GM23248 (cell line): ENCODE measurements at regions not wholly inside any gene's neighbourhood (a gene's known extent, or its start where the extent isn't known, plus 50 kb on each side); places are given as distances from the start of the nearest gene placed in this dataset.

Experiments
- DNase-seq: peaks from one replicate; pipeline ENCODE4 v3.0.0-alpha.2; 2015
- H2AFZ ChIP-seq: fragments of 200-600 bp; sonication (generic); 2 replicates; pipeline ENCODE4 v1.6.1; 2016; ENCODE audit warnings: antibody characterized with exemption
- H3F3A ChIP-seq: fragments of 200-600 bp; sonication (generic); 2 replicates; pipeline ENCODE4 v1.6.1; 2016; ENCODE audit warnings: mild to moderate bottlenecking, antibody characterized with exemption, mixed run types; ENCODE audit not compliant: insufficient read depth
- H3K27ac ChIP-seq: fragments of 200-600 bp; sonication (generic); 2 replicates; pipeline ENCODE4 v1.5.1; 2016; ENCODE audit warnings: mild to moderate bottlenecking
- H3K27me3 ChIP-seq: fragments of 200-600 bp; sonication (generic); replicated peaks from 2 replicates; pipeline ENCODE4 v1.6.1; 2016; ENCODE audit warnings: mild to moderate bottlenecking; ENCODE audit not compliant: insufficient read depth
- H3K36me3 ChIP-seq: fragments of 200-600 bp; sonication (generic); 2 replicates; pipeline ENCODE4 v1.6.1; 2016; ENCODE audit warnings: low read depth, mild to moderate bottlenecking
- H3K4me1 ChIP-seq: fragments of 200-600 bp; sonication (generic); 2 replicates; pipeline ENCODE4 v1.6.1; 2016; ENCODE audit warnings: mild to moderate bottlenecking; ENCODE audit not compliant: insufficient read depth
- H3K4me2 ChIP-seq: fragments of 200-600 bp; sonication (generic); one replicate; pipeline ENCODE4 v1.6.1; 2016; ENCODE audit warnings: mild to moderate bottlenecking; ENCODE audit not compliant: unreplicated experiment
- H3K4me3 ChIP-seq: fragments of 200-600 bp; sonication (generic); 2 replicates; pipeline ENCODE4 v1.5.1; 2016; ENCODE audit warnings: mild to moderate bottlenecking
- H3K79me2 ChIP-seq: fragments of 200-600 bp; sonication (generic); 2 replicates; pipeline ENCODE4 v1.6.1; 2016; ENCODE audit warnings: mild to moderate bottlenecking; ENCODE audit not compliant: insufficient read depth
- H3K9ac ChIP-seq: fragments of 200-600 bp; sonication (generic); 2 replicates; pipeline ENCODE4 v1.6.1; 2016; ENCODE audit warnings: mild to moderate bottlenecking
- H3K9me2 ChIP-seq: fragments of 200-600 bp; sonication (generic); 2 replicates; pipeline ENCODE4 v1.6.1; 2016; ENCODE audit warnings: mixed run types, mild to moderate bottlenecking, moderate library complexity; ENCODE audit not compliant: insufficient read depth
- H3K9me3 ChIP-seq: fragments of 200-600 bp; sonication (generic); one replicate; pipeline ENCODE4 v1.6.1; 2017; ENCODE audit warnings: low read depth
- H4K20me1 ChIP-seq: fragments of 200-600 bp; sonication (generic); 2 replicates; pipeline ENCODE4 v1.6.0; 2016; ENCODE audit not compliant: insufficient read depth
- EZH2 ChIP-seq: fragments of 200-600 bp; sonication (generic); IDR thresholded peaks from 2 replicates; pipeline ENCODE4 v1.6.1; 2018; ENCODE audit warnings: antibody characterized with exemption, mild to moderate bottlenecking; ENCODE audit not compliant: insufficient read depth, poor library complexity, severe bottlenecking
- EZH2phosphoT487 ChIP-seq: fragments of 200-600 bp; sonication (generic); IDR thresholded peaks from 2 replicates; pipeline ENCODE4 v1.6.1; 2018; ENCODE audit warnings: antibody characterized with exemption, moderate library complexity, mild to moderate bottlenecking, low read depth; ENCODE audit not compliant: insufficient read depth
- WGBS, 2 experiments: methylation state at CpG; one replicate each; pipeline ENCODE4 v1.1.6; 2015 to 2017; ENCODE audit warnings: low lambda C conversion rate in 2 of 2, low coverage in 1 of 2; ENCODE audit errors: missing lambda C conversion rate in 2 of 2; 5-methylcytosine and 5-hydroxymethylcytosine counted together
- in situ Hi-C: fragments of 300-500 bp; cut with MboI; formaldehyde crosslinking; loops from 2 replicates; pipeline ENCODE4 v1.15.0; 2020

GRCh38 chr3:59318881-59319280 is 269.1 kb upstream of the CFAP20DC start:
- Histone ChIP-seq H3K9ac (no peak overlapping the region), H3K79me2 (no peaks in the 10 kb centered on the region), H2AFZ (no peak overlapping the region), H3K27ac (no peak overlapping the region), H3K9me3 (no peaks in the 10 kb centered on the region), H3K4me1 (no peaks in the 10 kb centered on the region), H3K9me2 (no peaks in the 10 kb centered on the region), H4K20me1 (no peaks in the 10 kb centered on the region), H3K4me3 (no peak overlapping the region), H3K36me3 (no peaks in the 10 kb centered on the region), H3K4me2 (no peak overlapping the region), H3K27me3 (no peaks in the 10 kb centered on the region), H3F3A (no peaks in the 10 kb centered on the region)
- no peak for TF ChIP-seq EZH2
- TF ChIP-seq EZH2phosphoT487: no peak
- DNase-seq: no peak
- in situ Hi-C loops: no loop called here
- 68 to 72% methylated on average over 1 of the region's 1 CpG for WGBS, 2 experiments

DNA sequence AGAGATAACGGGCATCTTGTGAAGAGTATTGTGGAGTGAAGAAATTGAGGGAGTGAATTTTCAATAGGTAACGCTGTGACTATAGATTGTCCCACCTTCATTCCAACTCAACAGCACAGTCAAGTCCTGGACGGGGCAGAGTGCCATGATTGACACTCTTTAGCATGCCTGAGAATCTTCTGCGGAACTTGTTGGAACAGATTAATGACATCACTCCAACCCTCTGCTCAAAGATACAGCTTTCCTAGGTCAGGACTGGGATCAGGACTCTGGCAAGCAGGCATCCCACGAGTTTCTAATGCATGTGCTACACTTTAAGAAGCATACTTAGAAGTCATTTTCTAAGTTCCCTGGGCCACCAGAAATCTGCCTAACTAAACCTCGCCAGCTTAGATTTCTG is 267.6 kb upstream of the CFAP20DC start:
- no peaks in the 10 kb centered on the region for H3K36me3 ChIP-seq
- H2AFZ ChIP-seq: no peak overlapping the region
- no peaks in the 10 kb centered on the region for H3K79me2 ChIP-seq
- H3K4me3 ChIP-seq: no peak overlapping the region
- H3K9ac ChIP-seq: no peak overlapping the region
- no peaks in the 10 kb centered on the region for H3K4me1 ChIP-seq
- H3F3A ChIP-seq: no peaks in the 10 kb centered on the region
- no peak for DNase-seq
- no peak overlapping the region for H3K27ac ChIP-seq
- H3K9me2 ChIP-seq: no peaks in the 10 kb centered on the region
- no peak for TF ChIP-seq EZH2
- no peak for TF ChIP-seq EZH2phosphoT487
- H4K20me1 ChIP-seq: no peaks in the 10 kb centered on the region
- no peaks in the 10 kb centered on the region for H3K27me3 ChIP-seq
- H3K9me3 ChIP-seq: no peaks in the 10 kb centered on the region
- H3K4me2 ChIP-seq: no peak overlapping the region
- 70 to 76% methylated on average over 6 of the region's 6 CpGs for WGBS, 2 experiments
- in situ Hi-C loops: no loop called here

DNA sequence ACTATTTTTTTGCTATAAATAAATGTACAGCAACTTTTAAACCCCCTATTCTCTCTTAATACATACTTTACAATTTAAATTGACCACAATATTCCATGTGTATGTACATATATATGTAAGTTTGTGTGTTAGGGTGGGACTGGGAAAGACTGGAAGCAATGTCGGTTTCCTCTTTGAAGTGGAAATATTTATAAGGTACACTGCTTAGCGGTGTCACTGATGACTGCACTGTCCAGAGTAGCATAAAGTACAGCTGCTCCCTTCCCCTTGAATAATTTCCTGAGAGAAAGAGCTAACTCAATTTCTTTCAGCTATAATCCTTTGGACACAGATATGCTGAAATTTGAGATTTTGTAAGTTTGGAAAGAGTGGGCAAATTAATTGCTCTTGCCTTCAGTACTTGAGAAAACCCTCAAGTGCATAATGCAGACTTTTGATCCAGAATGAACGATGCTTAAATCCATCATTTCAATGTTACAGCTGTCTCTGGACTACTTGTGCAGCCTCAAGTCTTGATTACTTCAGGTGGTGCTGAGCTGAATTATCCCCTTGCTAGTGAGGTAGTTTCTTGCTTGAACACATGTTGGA is 267.0 kb upstream of the CFAP20DC start:
- DNase-seq: no peak
- no peaks in the 10 kb centered on the region for H3K79me2 ChIP-seq
- no peaks in the 10 kb centered on the region for H3K9me3 ChIP-seq
- H2AFZ ChIP-seq: no peak overlapping the region
- H4K20me1 ChIP-seq: no peaks in the 10 kb centered on the region
- H3K4me2 ChIP-seq: no peak overlapping the region
- no peak overlapping the region for H3K9ac ChIP-seq
- no peak overlapping the region for H3K27ac ChIP-seq
- H3K4me1 ChIP-seq: no peaks in the 10 kb centered on the region
- no peak overlapping the region for H3K4me3 ChIP-seq
- 39 to 41% methylated on average over 3 of the region's 3 CpGs for WGBS, 2 experiments
- H3K9me2 ChIP-seq: no peaks in the 10 kb centered on the region
- no peak for TF ChIP-seq EZH2
- no peak for TF ChIP-seq EZH2phosphoT487
- H3K36me3 ChIP-seq: no peaks in the 10 kb centered on the region
- H3K27me3 ChIP-seq: no peaks in the 10 kb centered on the region
- H3F3A ChIP-seq: no peaks in the 10 kb centered on the region
- in situ Hi-C loops: no loop called here

- H3K36me3 ChIP-seq: no peaks in the 10 kb centered on the region
- H3K79me2 ChIP-seq: no peaks in the 10 kb centered on the region
- 41 to 52% methylated on average over 2 of the region's 2 CpGs for WGBS, 2 experiments
- no peaks in the 10 kb centered on the region for H3F3A ChIP-seq
- no peaks in the 10 kb centered on the region for H3K9me2 ChIP-seq
- no peak overlapping the region for H3K4me2 ChIP-seq
- no peak overlapping the region for H3K27ac ChIP-seq
- H3K9ac ChIP-seq: no peak overlapping the region
- no peaks in the 10 kb centered on the region for H3K9me3 ChIP-seq
- H2AFZ ChIP-seq: no peak overlapping the region
- H3K4me3 ChIP-seq: no peak overlapping the region
- H3K27me3 ChIP-seq: no peaks in the 10 kb centered on the region
- TF ChIP-seq EZH2 (no peak), EZH2phosphoT487 (no peak)
- DNase-seq: peak; percentile 60
- H4K20me1 ChIP-seq: no peaks in the 10 kb centered on the region
- peaks cover 11% of the 10 kb centered on the region for H3K4me1 ChIP-seq
- in situ Hi-C loops: no loop called here
Measured at GRCh38 chr3:59313365-59313764, 263.5 kb upstream of the CFAP20DC start.

- Histone ChIP-seq H3K4me2 (no peak overlapping the region), H2AFZ (peak overlapping the region; percentile 15; the same call in 1 of the 2 replicates), H3K36me3 (no peaks in the 10 kb centered on the region), H4K20me1 (no peaks in the 10 kb centered on the region), H3K9me2 (no peaks in the 10 kb centered on the region), H3K9me3 (no peaks in the 10 kb centered on the region), H3K9ac (no peak overlapping the region), H3F3A (no peaks in the 10 kb centered on the region), H3K4me3 (no peak overlapping the region), H3K79me2 (no peaks in the 10 kb centered on the region), H3K27ac (no peak overlapping the region), H3K4me1 (peaks cover 11% of the 10 kb centered on the region), H3K27me3 (no peaks in the 10 kb centered on the region)
- 38 to 39% methylated on average over 3 of the region's 3 CpGs for WGBS, 2 experiments
- in situ Hi-C loops: no loop called here
- no peak for TF ChIP-seq EZH2phosphoT487
- TF ChIP-seq EZH2: no peak
- no peak for DNase-seq
Measured at GRCh38 chr3:59311231-59311630, 261.4 kb upstream of the CFAP20DC start.
